Activated naive CD4-positive, alpha-beta T cell treated with anti-CD3 and anti-CD28 coated beads, Interleukin-2, amount 50 U/mL, for 72 hours (primary cell): ENCODE measurements at regions not wholly inside any gene's neighbourhood (a gene's known extent, or its start where the extent isn't known, plus 50 kb on each side); places are given as distances from the start of the nearest gene placed in this dataset.
"Not testable (repeated sequence)": the region's sequence is repeated elsewhere in the genome, so short reads cannot be mapped to it uniquely, and the experiment has no call there.

Experiments used
- ATAC-seq, 2 donors: fragments of 150-1000 bp; cut with Tn5 transposase; 2 replicates each; pipeline ENCODE4 v1.10.0; 2021; ENCODE audit warnings: mild to moderate bottlenecking in 2 of 2, moderate library complexity in 2 of 2
- DNase-seq, 2 donors: peaks; one replicate each; pipeline ENCODE4 v3.0.0; 2021 to 2022; ENCODE audit warnings: low spot score in 2 of 2
- H3K27ac Mint-ChIP-seq, 2 donors: one replicate each; pipeline ENCODE4 v1.8.0; 2022; ENCODE audit warnings: mild to moderate bottlenecking in 2 of 2, mixed read lengths in 2 of 2
- H3K36me3 Mint-ChIP-seq, 2 donors: one replicate each; pipeline ENCODE4 v1.8.0; 2022; ENCODE audit warnings: mixed read lengths in 2 of 2
- H3K9me3 Mint-ChIP-seq, 2 donors: one replicate each; pipeline ENCODE4 v1.8.0; 2022; ENCODE audit warnings: mixed read lengths in 2 of 2

DNA sequence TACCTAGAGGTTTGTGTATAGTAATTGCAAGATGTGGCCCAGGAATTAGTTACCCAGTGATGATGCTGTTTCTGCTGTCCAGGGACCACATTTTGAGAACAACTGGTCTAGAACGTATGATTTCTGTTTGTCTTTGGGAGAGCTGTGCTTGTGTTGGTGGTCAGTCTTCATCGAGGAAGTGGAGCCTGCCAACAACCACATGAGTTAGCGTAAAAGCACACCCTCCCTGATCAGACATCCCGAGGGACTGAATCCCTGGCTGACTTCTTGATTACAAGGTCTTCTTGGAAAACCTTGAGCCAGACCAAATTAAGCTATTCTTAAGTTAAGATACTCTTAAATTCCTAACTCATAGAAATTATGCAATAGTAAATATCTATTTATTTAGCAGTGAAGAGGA is 81.7 kb upstream of the ZPLD1 start:
- no peaks in the 10 kb centered on the region for H3K36me3 Mint-ChIP-seq
- DNase-seq (no peak), ATAC-seq (no peak)
- H3K27ac Mint-ChIP-seq, result no peak overlapping the region
- no peaks in the 10 kb centered on the region for H3K9me3 Mint-ChIP-seq

GRCh38 chr3:102353805-102354204 is 81.0 kb upstream of the ZPLD1 start:
- H3K27ac Mint-ChIP-seq, result no peak overlapping the region
- DNase-seq (no peak), ATAC-seq (no peak)
- H3K36me3 Mint-ChIP-seq, result no peaks in the 10 kb centered on the region
- no peaks in the 10 kb centered on the region for H3K9me3 Mint-ChIP-seq

- ATAC-seq (no peak), DNase-seq (no peak)
- no peak overlapping the region for H3K27ac Mint-ChIP-seq
- H3K9me3 Mint-ChIP-seq, result no peaks in the 10 kb centered on the region
- no peaks in the 10 kb centered on the region for H3K36me3 Mint-ChIP-seq
These were observed 79.8 kb upstream of the ZPLD1 start for GRCh38 chr3:102354818-102355515.

- H3K27ac Mint-ChIP-seq, result no peak overlapping the region
- H3K9me3 Mint-ChIP-seq, result no peaks in the 10 kb centered on the region
- DNase-seq (no peak), ATAC-seq (no peak)
- H3K36me3 Mint-ChIP-seq, result no peaks in the 10 kb centered on the region
These were observed 78.3 kb upstream of the ZPLD1 start for GRCh38 chr3:102356506-102356905.

- H3K27ac Mint-ChIP-seq, H3K9me3 Mint-ChIP-seq, H3K36me3 Mint-ChIP-seq, ATAC-seq, DNase-seq: not testable (repeated sequence)
These were observed 77.5 kb upstream of the ZPLD1 start for GRCh38 chr3:102357313-102357712.

- ATAC-seq (no peak), DNase-seq (no peak)
- Mint-ChIP-seq H3K36me3 (no peaks in the 10 kb centered on the region), H3K9me3 (peaks cover 9 to 14% of the 10 kb centered on the region in 2 donors), H3K27ac (no peak overlapping the region)
These were observed 74.5 kb upstream of the ZPLD1 start for GRCh38 chr3:102360183-102360860.

- Mint-ChIP-seq H3K36me3 (no peaks in the 10 kb centered on the region), H3K9me3 (peaks cover 9 to 14% of the 10 kb centered on the region in 2 donors), H3K27ac (no peak overlapping the region)
- DNase-seq, result no peak
- no peak for ATAC-seq
These were observed 73.7 kb upstream of the ZPLD1 start for GRCh38 chr3:102361101-102361500.

- not testable (repeated sequence) for ATAC-seq, DNase-seq, H3K36me3 Mint-ChIP-seq, H3K27ac Mint-ChIP-seq
- H3K9me3 Mint-ChIP-seq, result peaks cover 14 to 15% of the 10 kb centered on the region in 2 donors
These were observed 68.7 kb upstream of the ZPLD1 start for GRCh38 chr3:102366116-102366515.

DNA sequence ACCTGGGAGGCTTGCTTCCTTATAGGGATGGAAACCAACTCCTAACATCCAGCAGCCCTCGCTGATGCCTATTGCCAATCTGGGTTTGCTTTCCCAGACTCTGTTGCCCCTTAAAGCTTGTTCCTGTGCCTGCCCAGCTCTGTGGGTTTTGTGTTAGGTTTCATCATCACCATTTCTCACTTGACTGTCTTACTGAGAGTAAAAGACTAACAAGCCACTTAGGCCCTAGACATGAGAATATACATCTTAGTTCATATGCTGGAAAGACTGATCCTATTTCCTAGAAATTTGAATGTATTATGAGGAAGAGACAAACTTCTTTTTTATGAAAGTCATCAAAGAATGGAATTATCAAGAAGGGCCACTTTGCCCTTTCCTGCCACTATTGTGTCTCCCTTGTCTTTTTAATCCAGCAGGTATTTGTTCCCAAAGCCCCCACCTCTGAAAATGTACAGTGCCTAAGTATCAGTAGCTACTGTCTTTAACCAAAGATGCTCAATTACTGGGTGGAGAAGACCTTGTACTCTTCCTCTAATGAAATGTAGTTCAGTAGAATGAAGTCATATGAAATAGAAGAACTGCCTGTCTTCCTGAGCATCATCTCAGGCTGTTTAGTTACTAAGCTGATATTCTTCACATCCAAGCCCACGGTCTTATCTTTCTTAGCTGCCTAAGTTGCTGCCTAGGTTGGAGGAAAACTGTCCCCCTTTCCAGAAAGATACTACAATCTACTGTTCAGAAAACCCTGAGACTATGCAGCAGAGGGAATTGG is 59.8 kb upstream of the ZPLD1 start:
- ATAC-seq (peak; percentile 70 to 75), DNase-seq (no peak)
- Mint-ChIP-seq H3K27ac (no peak overlapping the region), H3K36me3 (no peaks in the 10 kb centered on the region), H3K9me3 (no peaks in the 10 kb centered on the region)

DNA sequence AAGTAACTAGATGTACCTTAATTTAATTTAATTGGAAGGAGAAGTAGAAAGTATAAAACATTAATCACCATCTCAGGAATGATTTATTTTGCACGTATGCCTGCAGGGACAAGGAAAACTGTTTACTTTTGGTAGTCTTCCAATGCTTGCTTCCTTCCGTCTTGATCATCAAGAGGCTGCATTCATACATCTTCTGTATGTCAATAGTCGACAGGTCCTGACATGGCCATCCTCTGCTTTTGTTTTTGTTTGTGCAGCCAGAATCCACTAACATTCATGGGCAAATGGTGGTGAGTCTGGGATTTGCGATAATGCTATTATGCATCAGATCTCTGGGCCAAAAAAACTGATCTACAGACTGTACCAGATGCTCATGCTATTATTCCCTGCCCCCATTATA is 56.6 kb upstream of the ZPLD1 start:
- Mint-ChIP-seq H3K36me3 (no peaks in the 10 kb centered on the region), H3K27ac (no peak overlapping the region), H3K9me3 (no peaks in the 10 kb centered on the region)
- DNase-seq (no peak), ATAC-seq (no peak)

GRCh38 chr3:102382201-102382600 is 52.6 kb upstream of the ZPLD1 start:
- H3K9me3 Mint-ChIP-seq, H3K27ac Mint-ChIP-seq, ATAC-seq, DNase-seq, H3K36me3 Mint-ChIP-seq: not testable (repeated sequence)
